HCT116 (cell line): ENCODE measurements at regions not wholly inside any gene's neighbourhood (a gene's known extent, or its start where the extent isn't known, plus 50 kb on each side); places are given as distances from the start of the nearest gene placed in this dataset.

ENCODE experiments used
- CEBPB ChIP-seq: IDR thresholded peaks from 2 replicates; pipeline ENCODE4 v1.6.1; 2012; ENCODE audit warnings: low read depth
- CTCF ChIP-seq, 3 experiments: fragments of 200-600 bp in 1 of 3; sonication (generic) in 1 of 3; IDR thresholded peaks in 2 of 3; conservative IDR thresholded peaks in 1 of 3; 2 replicates each; pipeline ENCODE4 v1.5.1; 2012 to 2017; ENCODE audit warnings: low read depth in 2 of 3, low read length in 2 of 3, antibody characterized with exemption in 1 of 3, borderline replicate concordance in 1 of 3, control low read depth in 1 of 3, mild to moderate bottlenecking in 1 of 3, mixed read lengths in 1 of 3, mixed run types in 1 of 3, moderate library complexity in 1 of 3; ENCODE audit not compliant: insufficient read depth in 1 of 3
- ELF1 ChIP-seq: IDR thresholded peaks from 2 replicates; pipeline ENCODE4 v1.6.1; 2012; ENCODE audit warnings: low read depth, borderline replicate concordance
- FOSL1 ChIP-seq: IDR thresholded peaks from 2 replicates; pipeline ENCODE4 v1.6.1; 2012; ENCODE audit warnings: low read depth
- JUND ChIP-seq: IDR thresholded peaks from 2 replicates; pipeline ENCODE4 v1.6.1; 2012
- POLR2A ChIP-seq: IDR thresholded peaks from 2 replicates; pipeline ENCODE4 v1.7.0; 2011; ENCODE audit warnings: borderline replicate concordance; ENCODE audit not compliant: insufficient read depth, insufficient read length; ENCODE audit errors: extremely low read depth
- RAD21 ChIP-seq: IDR thresholded peaks from 2 replicates; pipeline ENCODE4 v1.6.1; 2012; ENCODE audit warnings: low read depth, mild to moderate bottlenecking
- SP1 ChIP-seq: IDR thresholded peaks from 2 replicates; pipeline ENCODE4 v1.6.1; 2012; ENCODE audit warnings: low read depth
- TCF7L2 ChIP-seq: IDR thresholded peaks from 2 replicates; pipeline ENCODE4 v1.7.0; 2011; ENCODE audit warnings: borderline replicate concordance, inconsistent platforms; ENCODE audit not compliant: insufficient read depth, insufficient read length; ENCODE audit errors: extremely low read depth

GRCh38 chr10:3886641-3887251, 101.7 kb upstream of the KLF6 start:
- TF ChIP-seq CTCF (IDR thresholded peaks at IDR 0.05 in 2 of 3, conservative IDR thresholded peaks at IDR 0.05 in 1 of 3; ENCODE audit: borderline replicate concordance in 1 of 3, insufficient read depth in 1 of 3, low read depth in 2 of 3, low read length in 2 of 3) (no peak), POLR2A (no peak), ELF1 (no peak), CEBPB (no peak), FOSL1 (no peak), JUND (no peak), SP1 (no peak), RAD21 (no peak), TCF7L2 (no peak)
